ENCODE measurements at regions not wholly inside any gene's neighbourhood (a gene's known extent, or its start where the extent isn't known, plus 50 kb on each side); places are given as distances from the start of the nearest gene placed in this dataset.

DNA sequence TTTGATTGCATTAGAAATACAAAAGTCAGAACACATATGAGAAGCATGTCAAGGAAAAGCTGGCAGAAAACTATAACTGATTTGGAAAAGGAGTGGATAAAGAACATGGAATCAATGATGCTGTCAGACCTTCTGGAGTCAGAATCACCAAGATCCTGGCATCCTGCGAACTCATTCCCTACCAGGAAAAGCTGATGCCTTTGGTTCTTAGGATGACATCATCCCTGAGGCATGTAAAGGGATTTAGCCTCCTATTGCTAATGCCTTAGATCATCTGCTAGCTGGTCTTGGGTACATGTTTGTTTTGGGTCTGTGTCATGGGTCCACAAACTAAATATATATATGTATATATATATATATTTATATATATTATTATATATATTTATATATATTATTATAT lies 680.7 kb downstream of the EPHA4 start:
- no peak for DNase-seq

- DNase-seq, result no peak
Measured at GRCh38 chr2:220892018-220892634, 680.0 kb downstream of the EPHA4 start.

- DNase-seq, result no peak
Measured at GRCh38 chr2:220893411-220893810, 678.7 kb downstream of the EPHA4 start.

GRCh38 chr2:220894069-220894468 lies 678.0 kb downstream of the EPHA4 start:
- DNase-seq, result no peak

DNA sequence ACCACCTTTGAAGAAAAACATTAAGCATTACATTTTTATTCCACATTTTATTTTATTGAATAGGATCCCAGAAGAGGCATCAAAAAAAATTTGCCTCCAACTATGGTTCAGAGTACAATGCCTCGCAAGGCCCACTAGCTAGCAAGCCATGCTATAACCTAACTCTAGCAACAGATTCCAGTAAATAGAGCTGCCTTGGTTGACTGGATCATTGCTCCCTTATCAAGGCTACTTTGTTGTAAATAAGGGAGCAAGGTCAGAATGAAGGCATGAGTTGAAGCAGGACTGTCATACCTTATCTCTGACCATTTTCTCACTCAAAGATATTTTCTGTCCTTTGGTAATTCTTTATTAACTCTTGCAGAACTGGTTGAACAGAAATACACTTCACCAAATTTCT lies 672.6 kb downstream of the EPHA4 start:
- DNase-seq, result no peak

DNA sequence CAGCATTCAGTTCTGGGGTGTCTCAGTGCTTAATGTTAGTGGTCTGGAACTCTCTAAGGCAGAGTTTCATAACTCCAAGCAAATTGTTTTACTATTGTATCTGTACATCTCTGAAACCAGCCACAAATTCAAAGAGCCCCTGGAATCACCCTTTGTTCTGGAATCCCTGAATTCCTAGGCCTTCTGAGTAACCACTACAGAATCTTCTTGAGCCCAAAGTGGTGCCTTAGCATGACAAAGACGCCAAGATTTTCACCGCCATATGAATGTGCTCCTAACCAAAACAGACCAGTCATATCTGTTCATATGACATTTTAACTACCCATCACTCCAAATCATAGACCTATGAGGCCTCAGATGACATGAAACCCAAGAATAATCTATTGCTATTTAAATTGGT lies 668.1 kb downstream of the EPHA4 start:
- no peak for DNase-seq

GRCh38 chr2:220913384-220913783 lies 658.7 kb downstream of the EPHA4 start:
- no peak for DNase-seq

DNA sequence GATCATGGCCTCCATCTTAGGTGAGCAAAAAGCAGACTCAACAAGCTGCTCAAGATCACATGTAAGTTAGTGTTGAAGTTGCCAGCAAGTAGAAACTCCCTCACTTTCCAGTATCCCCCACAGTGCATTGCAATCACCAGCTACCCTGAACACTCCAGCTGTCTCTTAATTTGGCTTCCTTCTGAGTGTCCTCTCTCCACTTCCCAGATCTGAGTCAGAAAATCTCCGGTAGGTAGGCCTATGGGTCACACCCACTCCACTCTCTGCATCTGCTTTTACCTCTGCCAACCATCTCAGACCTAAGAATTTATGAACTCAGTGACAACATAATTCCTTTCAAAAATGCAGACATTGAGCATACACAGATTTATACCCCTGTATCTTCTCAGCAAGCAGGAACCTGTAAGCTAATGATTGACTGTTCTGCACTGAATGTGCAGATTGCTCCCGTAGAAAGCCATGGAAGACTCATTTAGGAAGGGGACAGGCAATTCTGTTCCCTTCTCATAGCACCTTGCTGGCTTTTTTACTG lies 656.9 kb downstream of the EPHA4 start:
- DNase-seq, result no peak

- DNase-seq, result no peak
Measured at GRCh38 chr2:220916931-220917330, 655.2 kb downstream of the EPHA4 start.

DNA sequence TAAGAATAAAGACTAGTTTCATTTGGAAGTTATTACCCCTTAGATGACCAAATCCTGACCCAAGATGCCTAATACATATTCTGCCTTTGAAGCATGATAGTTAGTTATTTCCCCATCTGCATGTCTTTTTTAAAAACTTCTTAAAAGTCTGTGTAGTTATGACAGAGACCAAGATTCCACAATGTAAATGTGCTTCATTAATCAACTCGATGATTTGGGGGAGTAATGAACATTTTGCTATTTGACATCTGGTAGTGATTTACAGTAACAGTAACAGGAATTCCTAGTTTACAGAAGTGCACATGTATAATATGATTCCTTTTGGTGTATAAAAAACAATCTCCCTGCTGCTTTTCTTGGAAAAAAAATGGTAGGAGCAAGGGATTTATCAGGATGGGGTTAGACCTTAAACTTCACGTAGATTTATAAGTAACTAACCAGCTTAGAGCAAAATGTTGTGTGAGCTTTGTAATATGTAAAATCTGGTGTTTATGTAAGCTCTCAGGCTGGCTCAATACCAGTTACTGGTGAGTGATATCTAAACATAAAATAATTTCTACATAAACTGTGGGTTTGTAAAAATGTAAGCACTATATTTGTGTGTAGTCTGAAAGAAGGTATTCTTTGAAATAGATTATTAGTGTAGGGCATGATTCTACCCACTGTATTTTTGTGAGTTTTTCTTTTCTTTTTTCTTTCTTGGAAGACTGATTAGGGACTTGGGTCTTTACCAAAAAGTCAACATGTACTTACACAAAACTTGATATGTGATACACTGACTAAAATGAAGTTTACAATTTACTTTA lies 641.6 kb downstream of the EPHA4 start:
- DNase-seq, result no peak

- no peak for DNase-seq
Measured at GRCh38 chr2:220931491-220931890, 640.6 kb downstream of the EPHA4 start.

GRCh38 chr2:220932041-220932440 lies 640.1 kb downstream of the EPHA4 start:
- no peak for DNase-seq

DNA sequence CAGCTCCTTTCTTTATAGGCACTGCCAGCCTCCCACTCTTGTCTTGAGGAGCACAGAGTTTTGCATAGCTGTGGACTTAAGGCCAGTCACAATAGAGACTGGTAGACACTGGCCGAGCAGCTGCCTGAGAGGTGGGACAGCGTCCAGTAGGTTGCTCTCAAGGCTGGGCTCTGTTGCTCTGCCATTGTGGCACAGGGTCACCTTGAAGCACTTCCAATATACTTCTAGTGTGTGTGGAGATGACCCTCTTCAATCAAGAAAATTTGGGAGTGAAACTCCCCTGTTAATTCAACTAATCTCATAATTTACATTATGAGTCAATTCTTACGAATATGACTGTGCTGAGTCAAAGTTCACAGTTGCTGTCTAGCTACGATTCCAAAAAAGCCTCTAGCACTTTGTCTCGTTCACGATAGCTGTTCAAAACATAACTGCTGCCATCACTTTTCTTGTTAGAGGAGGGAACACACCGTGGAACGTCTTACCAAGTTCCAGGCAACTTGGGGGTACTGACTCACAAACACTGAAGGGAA lies 636.2 kb downstream of the EPHA4 start:
- no peak for DNase-seq

DNA sequence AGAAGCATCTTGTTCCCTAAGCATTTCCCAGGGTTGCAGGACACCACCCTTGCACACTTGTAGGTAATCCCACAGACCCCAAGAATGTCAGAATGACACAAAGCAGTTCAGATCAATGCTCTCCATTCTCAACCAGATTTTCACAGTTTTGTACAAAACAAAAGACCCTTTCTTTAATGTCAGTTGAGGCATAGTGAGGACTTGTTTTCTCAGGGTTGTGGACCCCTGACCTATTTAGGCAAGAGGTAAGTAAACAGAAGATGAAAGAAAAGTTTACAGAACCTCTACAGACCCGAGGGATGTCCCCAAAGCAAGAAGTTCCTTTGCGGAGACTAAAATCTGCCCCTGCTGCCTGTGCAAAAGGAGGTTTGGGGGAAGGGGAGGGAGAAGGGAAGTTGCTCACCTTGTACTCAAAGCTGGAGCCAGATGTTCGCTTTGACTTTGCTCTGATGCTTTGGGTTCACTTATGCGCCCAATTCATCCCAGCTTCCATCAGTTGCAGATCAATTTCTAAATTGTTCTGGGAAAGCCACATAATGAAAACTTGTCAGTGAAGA lies 635.4 kb downstream of the EPHA4 start:
- DNase-seq, result no peak

GRCh38 chr2:220937245-220937644 lies 634.9 kb downstream of the EPHA4 start:
- no peak for DNase-seq

DNA sequence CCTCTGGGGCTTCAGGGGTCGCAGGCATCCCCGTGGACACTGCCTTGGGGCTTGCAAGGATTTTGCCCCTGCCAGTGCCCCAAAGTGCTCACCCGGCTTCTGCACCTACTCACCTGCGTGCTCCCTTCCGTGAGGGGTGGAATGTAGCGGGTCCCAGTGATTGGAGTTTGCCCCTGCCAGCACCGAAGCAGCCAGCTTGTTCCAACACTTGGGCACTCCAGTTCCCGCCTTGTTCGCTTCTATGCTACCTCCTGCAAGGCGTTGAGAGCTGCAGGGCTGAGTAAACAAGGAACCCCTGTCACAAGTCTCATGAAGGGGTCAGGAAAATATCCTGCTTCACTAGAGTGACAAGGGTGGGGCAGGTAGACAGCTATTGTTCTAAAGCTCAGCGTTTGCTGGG lies 631.5 kb downstream of the EPHA4 start:
- no peak for DNase-seq

GRCh38 chr2:220941683-220942082 lies 630.4 kb downstream of the EPHA4 start:
- DNase-seq, result no peak

- no peak for DNase-seq
Measured at GRCh38 chr2:220946552-220946951, 625.6 kb downstream of the EPHA4 start.

DNA sequence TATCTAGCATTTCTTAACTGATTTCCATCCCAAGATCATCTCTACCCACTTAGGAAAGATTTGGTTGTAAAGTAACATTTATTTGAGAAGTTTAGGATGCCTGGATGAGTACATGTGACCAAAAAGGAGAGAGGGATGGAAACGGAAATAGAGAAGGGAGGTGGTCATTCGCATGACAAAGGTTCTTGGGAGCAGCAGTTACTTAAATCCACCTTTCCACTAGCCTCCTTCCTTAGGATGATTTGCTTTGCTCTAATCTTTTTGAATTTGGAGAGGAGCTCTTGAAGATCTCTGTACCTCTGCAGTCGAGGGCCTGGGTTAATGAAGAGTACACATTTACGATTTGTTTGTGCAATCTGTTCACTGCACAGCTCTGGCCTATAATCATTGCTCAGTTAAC lies 623.5 kb downstream of the EPHA4 start:
- no peak for DNase-seq

GRCh38 chr2:220949466-220949865 lies 622.6 kb downstream of the EPHA4 start:
- no peak for DNase-seq

- no peak for DNase-seq
Measured at GRCh38 chr2:220955776-220956175, 616.3 kb downstream of the EPHA4 start.

DNA sequence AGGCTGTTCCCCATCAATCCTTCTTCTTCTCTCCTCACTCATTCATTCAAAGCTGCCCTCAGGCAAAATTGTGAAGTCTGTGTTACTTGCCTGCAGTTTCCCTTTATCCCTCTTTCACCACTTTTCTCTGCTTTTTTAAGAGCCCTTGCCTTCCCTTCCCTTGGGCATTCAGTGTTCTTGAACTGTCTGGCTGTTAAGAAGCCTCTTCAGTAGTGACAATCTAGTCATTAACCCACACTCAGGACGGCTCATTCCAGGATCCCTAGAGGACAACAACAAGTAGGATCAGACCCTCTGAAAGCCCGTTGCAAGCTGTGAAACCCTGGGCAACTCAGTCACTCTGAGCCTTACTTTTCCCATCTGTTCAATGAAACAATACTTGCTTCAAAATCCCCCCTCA lies 615.7 kb downstream of the EPHA4 start:
- DNase-seq, result no peak

GRCh38 chr2:220959391-220959802 lies 612.7 kb downstream of the EPHA4 start:
- no peak for DNase-seq
